ENCODE measurements at regions not wholly inside any gene's neighbourhood (a gene's known extent, or its start where the extent isn't known, plus 50 kb on each side); places are given as distances from the start of the nearest gene placed in this dataset.

GRCh38 chr7:145644426-145645134 is 472.0 kb upstream of the CNTNAP2 start:
- no peak for DNase-seq

DNA sequence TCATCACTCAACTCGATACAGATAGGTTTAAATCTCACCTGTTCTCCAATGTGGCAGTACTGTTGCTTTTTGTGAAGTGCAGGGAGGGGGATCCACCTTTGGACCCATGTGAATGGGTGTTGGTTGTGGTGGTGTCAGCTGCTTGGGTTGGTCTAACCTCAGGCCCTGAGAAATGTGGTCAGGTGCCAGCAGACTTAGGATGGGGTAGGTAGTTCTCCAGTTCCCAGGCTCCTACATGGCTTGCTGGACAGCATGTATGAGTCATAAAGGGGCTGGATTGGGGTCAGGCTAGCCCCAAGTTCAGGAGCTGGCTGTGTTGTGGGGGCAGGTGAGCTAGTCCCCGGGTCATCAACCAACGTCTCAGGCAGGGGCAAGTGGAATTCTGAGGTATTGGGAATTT is 472.6 kb upstream of the CNTNAP2 start:
- no peak for DNase-seq

GRCh38 chr7:145633513-145633912 is 483.1 kb upstream of the CNTNAP2 start:
- DNase-seq, result no peak

DNA sequence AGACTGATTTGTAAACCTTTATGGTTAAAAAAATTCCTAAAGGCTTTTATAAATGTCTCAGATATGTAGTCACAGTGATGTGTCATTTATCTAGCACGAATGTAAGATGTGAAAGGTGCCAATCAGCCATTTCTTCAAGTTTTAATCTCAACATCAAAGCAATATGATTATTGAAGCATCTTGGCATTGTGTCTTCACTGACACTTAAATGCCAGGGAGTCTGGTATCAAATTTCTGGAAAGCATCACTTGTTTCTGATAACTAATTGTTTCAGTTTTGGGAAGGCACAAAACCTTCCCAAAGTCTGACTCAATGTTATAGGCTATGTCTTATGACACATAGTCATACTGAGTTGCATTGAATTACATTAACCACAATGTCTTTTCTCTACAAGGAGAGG is 492.0 kb upstream of the CNTNAP2 start:
- DNase-seq, result no peak

- DNase-seq, result no peak
These were observed 510.6 kb upstream of the CNTNAP2 start for GRCh38 chr7:145605963-145606362.

GRCh38 chr7:145599376-145599775 is 517.2 kb upstream of the CNTNAP2 start:
- no peak for DNase-seq

GRCh38 chr7:145584401-145584800 is 532.2 kb upstream of the CNTNAP2 start:
- no peak for DNase-seq

DNA sequence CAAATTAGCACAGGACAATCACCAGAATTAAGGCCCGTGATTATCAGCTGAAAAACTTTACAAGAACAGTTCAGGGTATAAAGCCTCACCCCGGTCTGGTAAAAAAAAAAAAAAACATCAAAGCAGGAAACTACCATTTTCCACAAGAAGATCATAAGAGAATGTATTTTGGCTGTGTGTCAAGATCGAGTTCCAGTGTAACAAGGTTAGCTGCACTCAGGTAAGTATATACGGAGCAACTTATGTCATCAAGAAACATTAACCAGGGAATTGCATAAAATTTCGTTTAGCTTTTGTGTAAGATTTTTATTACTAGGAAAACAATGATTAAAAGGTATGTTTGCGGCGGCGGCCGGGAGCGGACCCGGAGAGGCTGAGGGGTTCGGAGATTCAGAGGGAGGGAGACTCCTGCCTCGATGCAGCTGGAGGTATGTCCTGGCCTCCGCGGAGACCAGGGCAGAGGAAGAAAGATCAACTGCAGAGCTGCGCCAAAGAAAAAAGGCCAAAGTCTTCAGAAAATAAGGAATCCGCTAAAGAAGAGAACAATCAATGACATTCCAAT is 533.8 kb upstream of the CNTNAP2 start:
- DNase-seq, result no peak

- no peak for DNase-seq
These were observed 558.8 kb upstream of the CNTNAP2 start for GRCh38 chr7:145557805-145558204.

- no peak for DNase-seq
These were observed 573.4 kb upstream of the CNTNAP2 start for GRCh38 chr7:145543242-145543641.

DNA sequence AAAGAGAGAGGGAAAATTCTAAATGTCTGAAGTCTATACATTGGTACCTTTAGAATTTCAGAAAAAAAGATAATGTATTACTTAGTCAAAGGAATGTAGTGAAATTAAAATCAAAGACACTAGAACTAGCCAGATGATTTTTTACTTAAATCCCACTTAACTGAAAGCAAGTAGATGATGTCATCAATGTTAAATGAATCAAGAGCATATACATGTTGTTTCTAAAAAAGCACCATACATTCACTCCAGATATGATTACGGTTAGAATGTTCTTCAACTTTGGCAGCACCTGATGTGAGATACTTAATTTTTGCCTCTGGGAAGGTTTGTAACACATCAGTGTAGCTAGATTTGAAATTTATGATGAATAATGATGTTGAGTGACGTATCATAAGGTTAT is 576.7 kb upstream of the CNTNAP2 start:
- no peak for DNase-seq

DNA sequence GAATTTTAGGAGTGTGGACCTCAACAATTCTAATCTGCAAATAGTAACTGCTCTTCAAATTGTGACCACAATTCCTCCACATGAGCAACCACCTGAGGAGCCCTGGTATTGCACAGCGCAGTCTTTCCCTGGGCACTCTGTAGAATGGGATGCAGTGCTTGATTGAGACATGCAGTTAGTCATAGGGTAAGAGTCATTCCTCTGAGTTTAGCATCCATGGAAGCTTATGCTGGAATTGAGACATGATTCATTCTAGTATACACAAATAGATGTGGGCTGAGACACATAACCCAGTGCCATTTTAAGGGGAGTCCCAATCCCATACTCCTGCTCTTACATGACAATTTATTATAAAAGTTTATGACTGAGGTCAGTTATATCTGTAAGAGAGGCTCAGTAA is 582.3 kb upstream of the CNTNAP2 start:
- no peak for DNase-seq

GRCh38 chr7:145520284-145520683 is 596.3 kb upstream of the CNTNAP2 start:
- DNase-seq, result no peak

- no peak for DNase-seq
These were observed 605.6 kb upstream of the CNTNAP2 start for GRCh38 chr7:145511004-145511403.

GRCh38 chr7:145497911-145498525 is 618.6 kb upstream of the CNTNAP2 start:
- DNase-seq, result no peak

- DNase-seq, result no peak
These were observed 626.2 kb upstream of the CNTNAP2 start for GRCh38 chr7:145490356-145490755.

DNA sequence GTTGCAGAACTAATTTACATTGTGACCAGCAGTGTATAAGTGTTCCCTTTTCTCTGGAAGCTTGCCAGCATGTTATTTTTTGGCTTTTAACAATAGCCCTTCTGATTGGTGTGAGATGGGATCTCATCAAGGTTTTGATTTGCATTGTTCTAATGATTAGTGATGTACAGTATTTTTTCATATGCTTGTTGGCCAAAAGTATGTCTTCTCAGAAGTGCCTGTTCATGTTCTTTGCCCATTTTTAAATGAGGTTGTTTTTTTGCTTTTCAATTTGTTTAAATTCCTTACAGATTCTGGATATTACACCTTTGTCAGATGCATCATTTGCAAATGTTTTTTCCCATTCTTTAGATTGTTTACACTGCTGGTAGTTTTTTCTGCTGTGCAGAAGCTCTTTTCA is 627.0 kb upstream of the CNTNAP2 start:
- no peak for DNase-seq

DNA sequence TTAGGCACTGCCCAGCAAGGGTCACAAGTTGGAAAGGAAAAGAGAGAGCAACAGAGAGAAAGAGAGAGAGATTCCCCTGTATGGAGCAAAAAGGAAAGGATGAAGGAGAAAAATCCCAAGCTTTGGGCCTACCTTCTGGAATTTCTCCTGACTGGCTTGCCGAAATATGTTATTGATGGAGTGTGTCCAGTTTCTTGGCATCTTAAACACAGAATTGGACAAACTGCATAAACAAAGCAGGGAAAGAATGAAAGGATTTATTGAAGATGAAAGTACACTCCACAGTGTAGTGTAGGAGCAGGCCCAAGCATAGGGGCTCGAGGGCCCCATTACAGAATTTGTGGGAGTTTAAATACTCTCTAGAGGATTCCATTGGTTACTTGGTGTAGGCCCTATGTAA is 627.8 kb upstream of the CNTNAP2 start:
- no peak for DNase-seq

- DNase-seq, result no peak
These were observed 634.6 kb upstream of the CNTNAP2 start for GRCh38 chr7:145481985-145482384.

- DNase-seq, result no peak
These were observed 638.1 kb upstream of the CNTNAP2 start for GRCh38 chr7:145478541-145478940.

DNA sequence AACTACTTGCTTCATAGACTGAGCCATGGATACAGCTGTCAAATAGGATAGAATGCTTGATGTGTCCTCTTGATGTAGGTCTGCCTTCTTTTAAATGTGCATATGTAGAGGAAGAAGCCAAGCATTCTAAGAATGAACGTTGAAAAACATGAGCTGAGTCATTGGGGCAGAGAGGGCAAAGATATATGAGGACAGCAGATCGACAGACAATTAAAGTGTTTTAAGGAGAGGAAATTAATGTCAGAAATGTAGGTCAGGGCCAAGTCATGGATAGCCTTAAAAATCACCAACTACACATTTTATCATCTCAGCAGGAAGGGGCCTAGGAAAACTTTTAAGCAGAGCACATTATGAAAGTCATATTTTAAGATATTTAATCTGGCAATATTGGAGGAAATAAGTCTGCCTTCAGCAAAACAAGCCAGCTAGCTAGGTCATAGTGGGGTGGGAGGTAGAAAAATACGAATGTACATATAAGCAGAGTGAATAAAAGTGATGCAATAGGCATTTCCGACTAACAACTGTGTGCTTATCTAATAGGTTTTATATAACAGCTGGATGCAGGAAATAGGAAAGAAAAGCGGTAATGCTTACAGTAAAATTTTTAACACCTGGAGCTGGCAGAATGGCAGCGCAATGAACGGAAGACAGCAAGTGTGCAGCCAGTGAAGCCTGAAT is 638.3 kb upstream of the TPK1 start:
- DNase-seq, result no peak

- no peak for DNase-seq
These were observed 636.0 kb upstream of the TPK1 start for GRCh38 chr7:145471883-145472282.

GRCh38 chr7:145464287-145464686 is 628.4 kb upstream of the TPK1 start:
- DNase-seq, result no peak

- DNase-seq, result no peak
These were observed 626.6 kb upstream of the TPK1 start for GRCh38 chr7:145462463-145462862.
